ENCODE measurements at regions not wholly inside any gene's neighbourhood (a gene's known extent, or its start where the extent isn't known, plus 50 kb on each side); places are given as distances from the start of the nearest gene placed in this dataset.

- no peak for DNase-seq (ENCODE audit: low read depth)
Measured at GRCh38 chr4:74651198-74651597, 143.1 kb downstream of the BTC start.

GRCh38 chr4:74653331-74654229 lies 140.7 kb downstream of the BTC start:
- no peak for DNase-seq (ENCODE audit: low read depth)

- no peak for DNase-seq (ENCODE audit: low read depth)
Measured at GRCh38 chr4:74654230-74654681, 140.1 kb downstream of the BTC start.

GRCh38 chr4:74656596-74656995 lies 137.7 kb downstream of the BTC start:
- DNase-seq (ENCODE audit: low read depth) = no peak

GRCh38 chr4:74658116-74658515 lies 136.2 kb downstream of the BTC start:
- DNase-seq (ENCODE audit: low read depth) = no peak

- peak; percentile 97 for DNase-seq (ENCODE audit: low read depth)
Measured at GRCh38 chr4:74659576-74660411, 134.5 kb downstream of the BTC start.

- DNase-seq (ENCODE audit: low read depth) = no peak
Measured at GRCh38 chr4:74660866-74661265, 133.5 kb downstream of the BTC start.

GRCh38 chr4:74661427-74662201 lies 132.7 kb downstream of the BTC start:
- no peak for DNase-seq (ENCODE audit: low read depth)

GRCh38 chr4:74663631-74664030 lies 130.7 kb downstream of the BTC start:
- DNase-seq (ENCODE audit: low read depth) = no peak

GRCh38 chr4:74665346-74665745 lies 129.0 kb downstream of the BTC start:
- DNase-seq (ENCODE audit: low read depth) = no peak

- DNase-seq (ENCODE audit: low read depth) = no peak
Measured at GRCh38 chr4:74665876-74666275, 128.4 kb downstream of the BTC start.

- no peak for DNase-seq (ENCODE audit: low read depth)
Measured at GRCh38 chr4:74667438-74667837, 126.9 kb downstream of the BTC start.

- DNase-seq (ENCODE audit: low read depth) = no peak
Measured at GRCh38 chr4:74667944-74668343, 126.4 kb downstream of the BTC start.

GRCh38 chr4:74669702-74670101 lies 124.6 kb downstream of the BTC start:
- DNase-seq (ENCODE audit: low read depth) = no peak

GRCh38 chr4:74670583-74670982 lies 123.7 kb downstream of the BTC start:
- DNase-seq (ENCODE audit: low read depth) = no peak

GRCh38 chr4:74671080-74671698 lies 123.1 kb downstream of the BTC start:
- DNase-seq (ENCODE audit: low read depth) = no peak

- no peak for DNase-seq (ENCODE audit: low read depth)
Measured at GRCh38 chr4:74674750-74675149, 119.6 kb downstream of the BTC start.

GRCh38 chr4:74675673-74676279 lies 118.5 kb downstream of the BTC start:
- no peak for DNase-seq (ENCODE audit: low read depth)

GRCh38 chr4:74682567-74683359 lies 111.6 kb downstream of the BTC start:
- DNase-seq (ENCODE audit: low read depth) = peak; percentile 79

- DNase-seq (ENCODE audit: low read depth) = no peak
Measured at GRCh38 chr4:74692972-74693371, 101.4 kb downstream of the BTC start.

All from HS-5 (cell line).